Ovary (tissue), 3 donors: ENCODE measurements at regions not wholly inside any gene's neighbourhood (a gene's known extent, or its start where the extent isn't known, plus 50 kb on each side); places are given as distances from the start of the nearest gene placed in this dataset.

Source experiments
- CTCF ChIP-seq, 3 donors: fragments of 450-650 bp in 2 of 3; fragments of 200-600 bp in 1 of 3; IDR thresholded peaks; one replicate each; pipeline versions ENCODE4 v1.5.1 to v1.8.0; 2016 to 2022; ENCODE audit warnings: antibody characterized with exemption in 3 of 3, mild to moderate bottlenecking in 1 of 3
- EP300 ChIP-seq: sonication (generic); formaldehyde crosslinking; IDR thresholded peaks from one replicate; pipeline ENCODE4 v1.6.1; 2017; ENCODE audit warnings: antibody characterized with exemption
- POLR2A ChIP-seq: fragments of 450-650 bp; IDR thresholded peaks from one replicate; pipeline ENCODE4 v1.6.1; 2017; ENCODE audit warnings: antibody characterized with exemption, mild to moderate bottlenecking, moderate library complexity
- donor health status: DM: no; HTN: no; CAD: no.

GRCh38 chr19:30830875-30831274 is 458.7 kb downstream of the ZNF536 start:
- TF ChIP-seq CTCF (IDR thresholded peaks at IDR 0.05) = no peak
- TF ChIP-seq EP300 = no peak
- no peak for TF ChIP-seq POLR2A
